Glutamatergic neuron (in vitro differentiated cells): ENCODE measurements at regions not wholly inside any gene's neighbourhood (a gene's known extent, or its start where the extent isn't known, plus 50 kb on each side); places are given as distances from the start of the nearest gene placed in this dataset.

Source experiments
- DNase-seq: peaks from one replicate; pipeline ENCODE4 v3.0.0; 2022
- H3K27ac Mint-ChIP-seq: one replicate; pipeline ENCODE4 v1.8.0; 2020; ENCODE audit warnings: mild to moderate bottlenecking, mixed read lengths, inconsistent platforms; ENCODE audit not compliant: unreplicated experiment
- H3K27me3 Mint-ChIP-seq: one replicate; pipeline ENCODE4 v1.8.0; 2020; ENCODE audit warnings: mild to moderate bottlenecking, moderate library complexity, mixed read lengths, inconsistent platforms; ENCODE audit not compliant: unreplicated experiment
- H3K36me3 Mint-ChIP-seq: one replicate; pipeline ENCODE4 v1.8.0; 2020; ENCODE audit warnings: mild to moderate bottlenecking, mixed read lengths, inconsistent platforms; ENCODE audit not compliant: unreplicated experiment
- H3K4me1 Mint-ChIP-seq: one replicate; pipeline ENCODE4 v1.8.0; 2020; ENCODE audit warnings: mild to moderate bottlenecking, low read depth, mixed read lengths, inconsistent platforms; ENCODE audit not compliant: unreplicated experiment
- H3K4me3 Mint-ChIP-seq: one replicate; pipeline ENCODE4 v1.8.0; 2020; ENCODE audit warnings: mild to moderate bottlenecking, mixed read lengths, inconsistent platforms; ENCODE audit not compliant: unreplicated experiment
- H3K9me3 Mint-ChIP-seq: one replicate; pipeline ENCODE4 v1.8.0; 2020; ENCODE audit warnings: mild to moderate bottlenecking, moderate library complexity, mixed read lengths, inconsistent platforms; ENCODE audit not compliant: unreplicated experiment
- CTCF ChIP-seq: fragments of 200-600 bp; sonication (generic); IDR thresholded peaks from one replicate; pipeline ENCODE4 v1.5.0; 2021; ENCODE audit not compliant: partially characterized antibody, unreplicated experiment

- Mint-ChIP-seq H3K9me3 (no peaks in the 10 kb centered on the region), H3K4me3 (no peak overlapping the region), H3K4me1 (no peaks in the 10 kb centered on the region), H3K36me3 (no peaks in the 10 kb centered on the region), H3K27me3 (no peaks in the 10 kb centered on the region), H3K27ac (no peak overlapping the region)
- TF ChIP-seq CTCF, result no peak
- DNase-seq, result no peak
Observed at GRCh38 chr4:120352739-120353138, 286.1 kb upstream of the MAD2L1 start.

GRCh38 chr4:120348948-120349347 lies 282.3 kb upstream of the MAD2L1 start:
- no peaks in the 10 kb centered on the region for H3K4me1 Mint-ChIP-seq
- H3K36me3 Mint-ChIP-seq, result no peaks in the 10 kb centered on the region
- no peak for DNase-seq
- peaks cover 3% of the 10 kb centered on the region for H3K27me3 Mint-ChIP-seq
- no peak overlapping the region for H3K4me3 Mint-ChIP-seq
- TF ChIP-seq CTCF, result no peak
- no peaks in the 10 kb centered on the region for H3K9me3 Mint-ChIP-seq
- H3K27ac Mint-ChIP-seq, result no peak overlapping the region

GRCh38 chr4:120348521-120348920 lies 281.9 kb upstream of the MAD2L1 start:
- Mint-ChIP-seq H3K27ac (no peak overlapping the region), H3K4me1 (no peaks in the 10 kb centered on the region), H3K9me3 (no peaks in the 10 kb centered on the region), H3K27me3 (peaks cover 3% of the 10 kb centered on the region), H3K36me3 (no peaks in the 10 kb centered on the region), H3K4me3 (no peak overlapping the region)
- DNase-seq, result no peak
- TF ChIP-seq CTCF, result no peak

GRCh38 chr4:120331486-120332370 lies 265.1 kb upstream of the MAD2L1 start:
- no peaks in the 10 kb centered on the region for H3K36me3 Mint-ChIP-seq
- H3K27me3 Mint-ChIP-seq, result no peaks in the 10 kb centered on the region
- H3K4me1 Mint-ChIP-seq, result peaks cover 2% of the 10 kb centered on the region
- H3K4me3 Mint-ChIP-seq, result no peak overlapping the region
- H3K9me3 Mint-ChIP-seq, result no peaks in the 10 kb centered on the region
- DNase-seq, result no peak
- TF ChIP-seq CTCF, result no peak
- no peak overlapping the region for H3K27ac Mint-ChIP-seq

- H3K9me3 Mint-ChIP-seq, result no peaks in the 10 kb centered on the region
- H3K27ac Mint-ChIP-seq, result no peak overlapping the region
- H3K27me3 Mint-ChIP-seq, result no peaks in the 10 kb centered on the region
- no peaks in the 10 kb centered on the region for H3K36me3 Mint-ChIP-seq
- peaks cover 2% of the 10 kb centered on the region for H3K4me1 Mint-ChIP-seq
- DNase-seq, result no peak
- TF ChIP-seq CTCF, result no peak
- no peak overlapping the region for H3K4me3 Mint-ChIP-seq
Observed at GRCh38 chr4:120329386-120329785, 262.7 kb upstream of the MAD2L1 start.
